OCI-LY1 (cell line): ENCODE measurements at regions not wholly inside any gene's neighbourhood (a gene's known extent, or its start where the extent isn't known, plus 50 kb on each side); places are given as distances from the start of the nearest gene placed in this dataset.

Source experiments
- CTCF ChIP-seq: fragments of 200-600 bp; sonication (generic), shearing (Covaris generic); IDR thresholded peaks from 2 replicates; pipeline ENCODE4 v1.5.1; 2017; ENCODE audit warnings: mild to moderate bottlenecking, antibody characterized with exemption, low read length, moderate library complexity, mixed read lengths
- EZH2 ChIP-seq: fragments of 200-600 bp; sonication (generic), shearing (Covaris generic); IDR thresholded peaks from 2 replicates; pipeline ENCODE4 v1.8.0; 2017; ENCODE audit warnings: borderline replicate concordance, mixed run types, mild to moderate bottlenecking, antibody characterized with exemption, low read length, moderate library complexity, mixed read lengths

GRCh38 chr10:4353059-4353655 is 472.9 kb upstream of the AKR1E2 start:
- TF ChIP-seq CTCF (no peak), EZH2 (no peak)
